Kidney (tissue), 13 donors: ENCODE measurements at regions not wholly inside any gene's neighbourhood (a gene's known extent, or its start where the extent isn't known, plus 50 kb on each side); places are given as distances from the start of the nearest gene placed in this dataset.

Experiments used
- DNase-seq, 5 donors: peaks; one replicate each; pipeline ENCODE4 v3.0.0-alpha.2; 2013 to 2020
- FAIRE-seq: peaks from 2 replicates; lab custom pipeline; 2012; peaks lifted over from hg19 to GRCh38; lab: Jason Lieb, UNC
- H3K27ac ChIP-seq, 2 donors: one replicate each; pipeline ENCODE4 v1.7.0; 2013; ENCODE audit warnings: low read depth in 2 of 2, low read length in 2 of 2, inconsistent platforms in 1 of 2
- H3K27me3 ChIP-seq: one replicate; pipeline ENCODE4 v1.7.1; 2013; ENCODE audit warnings: low read length, inconsistent platforms; ENCODE audit not compliant: control insufficient read depth, insufficient read depth
- H3K36me3 ChIP-seq, 3 donors: one replicate each; pipeline versions ENCODE4 v1.7.0 to v1.7.1; 2013; ENCODE audit warnings: low read length in 3 of 3, control low read depth in 1 of 3, inconsistent platforms in 1 of 3; ENCODE audit not compliant: insufficient read depth in 3 of 3, control insufficient read depth in 2 of 3
- H3K4me1 ChIP-seq, 3 donors: one replicate each; pipeline versions ENCODE4 v1.7.0 to v1.7.1; 2013; ENCODE audit warnings: low read length in 3 of 3, inconsistent platforms in 1 of 3, low read depth in 1 of 3; ENCODE audit not compliant: control insufficient read depth in 2 of 3, insufficient read depth in 2 of 3
- H3K4me3 ChIP-seq, 3 donors: one replicate each; pipeline versions ENCODE4 v1.7.0 to v1.8.1; 2013; ENCODE audit warnings: low read length in 3 of 3, control low read depth in 1 of 3, inconsistent platforms in 1 of 3
- H3K9ac ChIP-seq, 3 donors: one replicate each; pipeline versions ENCODE4 v1.7.0 to v1.7.1; 2013; ENCODE audit warnings: low read length in 3 of 3, control low read depth in 1 of 3, inconsistent platforms in 1 of 3
- H3K9me3 ChIP-seq, 3 donors: one replicate each; pipeline versions ENCODE4 v1.7.0 to v1.7.1; 2013; ENCODE audit warnings: low read length in 3 of 3, control low read depth in 1 of 3, inconsistent platforms in 1 of 3; ENCODE audit not compliant: control insufficient read depth in 2 of 3, insufficient read depth in 1 of 3
- intact Hi-C: fragments of 100-400 bp; cut with DNase I; formaldehyde crosslinking; loops from one replicate; pipeline ENCODE4 v1.11.1; 2022
- TF ChIP-seq, protein P1 (sequence below): IDR thresholded peaks from 3 replicates; pipeline ENCODE4 v1.5.1; 2012; ENCODE audit warnings: mild to moderate bottlenecking, moderate library complexity, borderline replicate concordance; ENCODE audit not compliant: insufficient read depth; ENCODE audit errors: extremely low read depth
- donor health status: control.
- donor health status: control.
- donor health status: control.
- donor health status: control.
- donor health status: control.
- donor health status: DM: yes; HTN: yes; CAD: no.
- donor health status: Normal renal cell carcinoma (clear cell type).

DNA sequence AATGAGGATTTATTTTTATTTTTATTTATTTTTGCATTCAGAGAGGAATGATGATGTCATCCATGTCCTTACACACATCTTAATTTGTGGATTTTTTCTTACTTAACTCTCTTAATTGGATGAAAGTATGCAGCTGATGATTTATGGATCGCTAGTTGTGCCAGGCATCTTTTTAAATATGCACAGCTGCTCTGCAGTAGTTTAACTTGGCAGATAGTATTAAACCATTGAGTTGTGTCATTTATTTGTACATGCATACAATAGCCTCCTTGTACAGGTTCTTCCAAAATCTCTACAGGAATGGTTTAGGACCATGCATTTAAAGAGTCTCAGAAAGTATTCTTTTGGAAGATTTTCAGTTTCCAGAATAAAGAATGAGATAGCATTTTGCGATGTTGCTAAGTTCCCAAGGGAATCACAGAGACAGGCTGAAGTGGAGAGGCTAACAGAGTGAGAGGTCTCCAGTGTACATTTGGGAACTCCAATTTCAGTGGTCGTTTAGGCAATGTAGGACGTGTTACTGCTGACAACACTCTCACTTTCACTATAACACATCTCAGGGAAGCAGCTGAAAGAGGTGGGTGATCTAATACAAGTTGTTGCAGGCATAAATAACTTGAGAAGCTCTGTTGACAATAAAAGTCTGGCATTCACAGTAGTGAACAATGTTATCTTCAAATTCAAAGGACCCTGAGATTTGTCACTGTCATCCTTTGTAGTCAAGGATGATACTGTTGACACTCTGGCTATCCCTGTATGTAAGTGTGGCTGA lies 49.9 kb upstream of the SCRG1 start:
- H3K4me1 ChIP-seq = no peaks in the 10 kb centered on the region
- no peaks in the 10 kb centered on the region for H3K27me3 ChIP-seq
- H3K27ac ChIP-seq = no peak overlapping the region
- H3K9me3 ChIP-seq = no peaks in the 10 kb centered on the region
- peak in 2 of 5 donors; percentile 6 to 30 for DNase-seq
- H3K9ac ChIP-seq = no peak overlapping the region
- no peaks in the 10 kb centered on the region for H3K36me3 ChIP-seq
- H3K4me3 ChIP-seq = no peak overlapping the region
- intact Hi-C loops = no loop called here
- no peak for FAIRE-seq
- TF ChIP-seq, protein P1, sequence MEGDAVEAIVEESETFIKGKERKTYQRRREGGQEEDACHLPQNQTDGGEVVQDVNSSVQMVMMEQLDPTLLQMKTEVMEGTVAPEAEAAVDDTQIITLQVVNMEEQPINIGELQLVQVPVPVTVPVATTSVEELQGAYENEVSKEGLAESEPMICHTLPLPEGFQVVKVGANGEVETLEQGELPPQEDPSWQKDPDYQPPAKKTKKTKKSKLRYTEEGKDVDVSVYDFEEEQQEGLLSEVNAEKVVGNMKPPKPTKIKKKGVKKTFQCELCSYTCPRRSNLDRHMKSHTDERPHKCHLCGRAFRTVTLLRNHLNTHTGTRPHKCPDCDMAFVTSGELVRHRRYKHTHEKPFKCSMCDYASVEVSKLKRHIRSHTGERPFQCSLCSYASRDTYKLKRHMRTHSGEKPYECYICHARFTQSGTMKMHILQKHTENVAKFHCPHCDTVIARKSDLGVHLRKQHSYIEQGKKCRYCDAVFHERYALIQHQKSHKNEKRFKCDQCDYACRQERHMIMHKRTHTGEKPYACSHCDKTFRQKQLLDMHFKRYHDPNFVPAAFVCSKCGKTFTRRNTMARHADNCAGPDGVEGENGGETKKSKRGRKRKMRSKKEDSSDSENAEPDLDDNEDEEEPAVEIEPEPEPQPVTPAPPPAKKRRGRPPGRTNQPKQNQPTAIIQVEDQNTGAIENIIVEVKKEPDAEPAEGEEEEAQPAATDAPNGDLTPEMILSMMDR = no peak
